ENCODE measurements at regions not wholly inside any gene's neighbourhood (a gene's known extent, or its start where the extent isn't known, plus 50 kb on each side); places are given as distances from the start of the nearest gene placed in this dataset.

DNA sequence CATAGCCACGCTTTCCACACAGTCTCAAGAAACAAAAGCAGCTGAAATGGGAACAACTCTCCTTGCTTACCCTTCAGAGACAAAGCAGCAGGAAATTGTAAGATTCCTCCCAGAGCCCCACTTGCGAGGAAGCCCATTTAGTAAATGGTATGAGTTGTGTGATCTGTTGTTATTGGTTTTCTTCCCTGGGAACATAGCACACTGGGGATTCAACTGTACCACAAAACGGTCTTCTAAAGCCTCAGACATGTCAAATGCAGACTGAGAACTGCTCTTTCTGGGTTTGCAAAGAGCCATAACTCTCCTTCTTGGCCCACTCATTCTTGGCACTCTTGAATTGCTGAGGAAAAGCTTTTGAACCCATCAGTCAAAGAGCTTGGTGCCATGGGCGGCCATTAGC is 101.0 kb upstream of the COL8A1 start:
- TF ChIP-seq POLR2A (IDR thresholded peaks at IDR 0.05) = no peak
- TF ChIP-seq CTCF (IDR thresholded peaks at IDR 0.05) = no peak
- intact Hi-C loops (cut with DNase I; ENCODE audit: low total_unique reads) = no loop called here
- H3K4me3 ChIP-seq (ENCODE audit: low read depth, poor library complexity, severe bottlenecking) = no peak overlapping the region
- WGBS, 2 donors = 88 to 89% methylated on average over 4 of the region's 4 CpGs
- no peak for DNase-seq (ENCODE audit: low spot score in 2 of 2)

DNA sequence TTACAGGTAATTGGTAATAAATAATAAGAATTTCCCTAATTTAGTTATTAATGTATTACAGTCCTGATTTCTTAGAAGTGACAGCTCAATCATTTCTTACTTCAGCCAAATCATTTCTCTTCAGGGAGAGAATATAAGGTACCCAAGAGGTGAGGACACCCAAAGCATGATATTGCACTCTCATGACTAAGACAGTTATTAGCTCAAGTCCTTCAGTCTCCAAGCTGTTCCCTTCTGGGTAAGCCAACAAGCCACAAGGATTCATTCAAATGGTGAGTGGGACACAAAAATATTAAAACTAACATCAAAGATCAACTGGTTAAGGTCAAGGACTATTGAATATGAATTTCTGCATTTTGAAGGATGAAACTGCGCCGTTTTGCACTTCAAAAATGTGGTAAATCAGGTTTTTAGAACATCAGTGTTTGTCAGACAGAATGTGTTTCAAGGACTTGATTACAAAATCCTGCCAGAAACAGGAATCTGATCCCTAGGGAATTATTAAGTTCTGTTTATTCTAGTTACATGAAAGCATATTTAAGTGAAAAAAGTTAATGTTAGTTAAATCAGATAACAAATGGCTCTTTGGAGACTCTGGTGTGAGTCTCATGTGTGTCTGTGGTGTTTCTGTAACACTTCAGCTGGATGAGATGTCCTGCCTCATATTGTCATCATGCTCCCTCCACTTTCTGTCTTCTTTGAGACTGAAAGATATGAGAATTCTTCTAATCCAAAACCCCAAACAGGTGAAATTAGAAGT is 101.7 kb upstream of the COL8A1 start:
- intact Hi-C loops (cut with DNase I; ENCODE audit: low total_unique reads) = no loop called here
- WGBS, 2 donors = 59 to 64% methylated on average over 2 of the region's 2 CpGs
- no peak for DNase-seq (ENCODE audit: low spot score in 2 of 2)
- TF ChIP-seq POLR2A (IDR thresholded peaks at IDR 0.05) (no peak), CTCF (IDR thresholded peaks at IDR 0.05) (no peak)
- no peak overlapping the region for H3K4me3 ChIP-seq (ENCODE audit: low read depth, poor library complexity, severe bottlenecking)

- TF ChIP-seq CTCF (IDR thresholded peaks at IDR 0.05) (no peak), POLR2A (IDR thresholded peaks at IDR 0.05) (no peak)
- 70 to 76% methylated on average over 2 of the region's 2 CpGs for WGBS, 2 donors
- DNase-seq (ENCODE audit: low spot score in 2 of 2) = no peak
- intact Hi-C loops (cut with DNase I; ENCODE audit: low total_unique reads) = no loop called here
- no peak overlapping the region for H3K4me3 ChIP-seq (ENCODE audit: low read depth, poor library complexity, severe bottlenecking)
Measured at GRCh38 chr3:99534951-99535704, 103.3 kb upstream of the COL8A1 start.

DNA sequence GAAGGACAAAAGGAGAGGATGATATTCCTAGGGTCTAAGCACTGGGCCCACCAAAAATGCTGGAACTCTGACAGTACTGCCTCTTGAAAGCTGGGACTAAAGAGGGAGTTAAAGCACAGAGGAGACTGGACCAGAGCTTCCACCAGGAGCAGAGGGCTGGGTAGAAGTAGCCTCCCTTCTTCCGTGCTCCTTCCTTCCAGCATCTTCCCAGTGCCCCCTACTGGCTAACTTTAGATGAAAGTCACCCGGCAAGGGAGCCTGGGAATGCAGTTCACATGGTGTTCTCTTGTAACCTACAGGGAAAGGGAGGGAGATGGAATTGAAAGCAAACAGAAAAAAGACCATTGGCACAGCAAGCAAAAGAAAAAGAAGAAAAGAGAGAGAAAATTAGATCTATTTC is 106.1 kb upstream of the COL8A1 start:
- intact Hi-C loops (cut with DNase I; ENCODE audit: low total_unique reads) = no loop called here
- DNase-seq (ENCODE audit: low spot score in 2 of 2) = no peak
- TF ChIP-seq CTCF (IDR thresholded peaks at IDR 0.05) (no peak), POLR2A (IDR thresholded peaks at IDR 0.05) (no peak)
- no peak overlapping the region for H3K4me3 ChIP-seq (ENCODE audit: low read depth, poor library complexity, severe bottlenecking)
- WGBS, 2 donors = 55 to 60% methylated on average over 2 of the region's 2 CpGs

DNA sequence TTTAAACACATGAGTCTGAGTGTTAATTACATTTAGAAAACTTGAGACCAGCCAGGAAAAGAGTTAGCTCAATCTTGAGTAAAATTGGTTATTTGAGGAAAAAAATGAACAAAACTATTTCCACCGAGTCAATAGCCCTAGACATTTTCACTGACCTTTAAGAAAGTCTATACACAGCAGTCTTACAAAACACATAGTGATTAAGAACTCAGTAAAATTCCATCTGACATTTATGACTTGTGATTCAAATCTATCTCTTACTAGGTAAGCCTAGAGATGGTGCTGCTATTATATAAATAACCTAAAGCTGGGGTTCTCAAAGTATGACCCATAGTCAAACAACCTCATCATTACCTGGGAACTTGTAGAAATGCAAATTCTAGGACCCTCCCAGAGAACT is 109.1 kb upstream of the COL8A1 start:
- no peak for DNase-seq (ENCODE audit: low spot score in 2 of 2)
- H3K4me3 ChIP-seq (ENCODE audit: low read depth, poor library complexity, severe bottlenecking) = no peak overlapping the region
- intact Hi-C loops (cut with DNase I; ENCODE audit: low total_unique reads) = no loop called here
- 83 to 90% methylated on average over 1 of the region's 1 CpG for WGBS, 2 donors
- TF ChIP-seq POLR2A (IDR thresholded peaks at IDR 0.05) (no peak), CTCF (IDR thresholded peaks at IDR 0.05) (no peak)
